ENCODE measurements at regions not wholly inside any gene's neighbourhood (a gene's known extent, or its start where the extent isn't known, plus 50 kb on each side); places are given as distances from the start of the nearest gene placed in this dataset.
A peak's percentile ranks its signal among the peaks of the same experiment; 100 is the strongest.

DNA sequence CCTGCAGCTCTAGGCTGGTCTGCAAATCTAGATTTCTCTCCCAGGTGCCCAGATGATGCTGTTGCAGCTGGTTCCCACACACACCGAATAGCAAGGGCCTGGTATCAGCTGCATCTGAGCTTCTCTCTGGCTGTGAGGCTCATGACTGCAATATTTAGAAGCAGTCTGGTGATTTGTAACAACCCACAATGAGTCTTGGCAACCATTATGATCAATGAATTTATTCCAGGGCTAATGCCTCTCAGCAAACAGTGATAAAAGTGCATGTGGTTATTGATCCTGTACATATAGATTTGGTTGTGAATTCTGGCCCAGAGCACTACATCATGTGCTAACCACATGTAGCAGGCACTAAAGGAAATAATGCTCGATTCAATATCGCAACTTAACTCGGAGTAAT lies 114.3 kb downstream of the ASCL4 start:
- ATAC-seq (no peak), DNase-seq (no peak)
- Mint-ChIP-seq H3K27ac (no peak overlapping the region), H3K4me1 (ENCODE audit: low read depth) (no peaks in the 10 kb centered on the region), H3K27me3 (peaks cover 16% of the 10 kb centered on the region), H3K36me3 (ENCODE audit: low read depth) (no peaks in the 10 kb centered on the region), H3K4me3 (no peak overlapping the region), H3K9me3 (no peaks in the 10 kb centered on the region)
- ChIA-PET CTCF (no interaction called here), POLR2A (no interaction called here)
- TF ChIP-seq CTCF (IDR thresholded peaks at IDR 0.05), result no peak
- intact Hi-C loops (cut with micrococcal nuclease), result loop anchor here (5.0 kb wide), 2 partner anchors 126 to 211 kb away; partner anchors contain the start of gene PRDM4

DNA sequence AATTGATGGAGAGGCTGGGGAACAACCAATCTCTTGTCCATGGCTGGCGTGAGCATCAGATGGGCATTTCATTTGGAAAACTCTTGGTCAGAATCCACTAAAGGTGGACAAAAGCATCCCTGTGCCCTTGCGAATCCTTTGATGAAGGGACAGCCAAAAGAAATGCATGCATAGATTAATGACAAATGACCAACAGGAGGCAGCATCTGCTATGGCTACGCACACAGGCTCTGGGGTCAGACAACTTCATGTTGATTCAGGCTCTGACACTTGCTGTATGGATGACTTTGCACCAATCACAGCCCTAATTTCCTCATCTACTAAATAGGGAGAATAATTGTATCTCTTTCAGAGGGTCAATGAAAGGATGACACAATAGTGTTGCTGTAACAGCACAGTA lies 117.5 kb downstream of the ASCL4 start:
- Mint-ChIP-seq H3K9me3 (no peaks in the 10 kb centered on the region), H3K4me3 (no peak overlapping the region), H3K4me1 (ENCODE audit: low read depth) (no peaks in the 10 kb centered on the region), H3K27me3 (peaks cover 18% of the 10 kb centered on the region), H3K36me3 (ENCODE audit: low read depth) (no peaks in the 10 kb centered on the region), H3K27ac (no peak overlapping the region)
- POLR2A ChIA-PET, result no interaction called here
- DNase-seq (peak; percentile 17), ATAC-seq (peak; percentile 37)
- intact Hi-C loops (cut with micrococcal nuclease), result no loop called here
- peak; percentile 29 for TF ChIP-seq CTCF (IDR thresholded peaks at IDR 0.05)
- CTCF ChIA-PET, result interaction anchor here (1.3 kb wide), 1 partner anchor 19 kb away, joined by 3 read pairs; no protein-coding TSS in a partner anchor

GRCh38 chr12:107894589-107894988 lies 120.1 kb downstream of the ASCL4 start:
- H3K36me3 Mint-ChIP-seq (ENCODE audit: low read depth), result no peaks in the 10 kb centered on the region
- no peak for DNase-seq
- no peaks in the 10 kb centered on the region for H3K4me1 Mint-ChIP-seq (ENCODE audit: low read depth)
- ChIA-PET POLR2A (no interaction called here), CTCF (interaction anchor here (1.3 kb wide), 1 partner anchor 9 kb away, joined by 6 read pairs; no protein-coding TSS in a partner anchor)
- peaks cover 17% of the 10 kb centered on the region for H3K27me3 Mint-ChIP-seq
- intact Hi-C loops (cut with micrococcal nuclease), result no loop called here
- H3K27ac Mint-ChIP-seq, result no peak overlapping the region
- H3K4me3 Mint-ChIP-seq, result no peak overlapping the region
- no peaks in the 10 kb centered on the region for H3K9me3 Mint-ChIP-seq
- ATAC-seq, result no peak
- no peak for TF ChIP-seq CTCF (IDR thresholded peaks at IDR 0.05)

GRCh38 chr12:107895966-107896365 lies 121.5 kb downstream of the ASCL4 start:
- ChIA-PET POLR2A (no interaction called here), CTCF (no interaction called here)
- Mint-ChIP-seq H3K27me3 (peaks cover 27% of the 10 kb centered on the region), H3K4me3 (no peak overlapping the region), H3K4me1 (ENCODE audit: low read depth) (no peaks in the 10 kb centered on the region), H3K9me3 (no peaks in the 10 kb centered on the region), H3K27ac (no peak overlapping the region), H3K36me3 (ENCODE audit: low read depth) (no peaks in the 10 kb centered on the region)
- intact Hi-C loops (cut with micrococcal nuclease), result no loop called here
- ATAC-seq (no peak), DNase-seq (no peak)
- no peak for TF ChIP-seq CTCF (IDR thresholded peaks at IDR 0.05)

GRCh38 chr12:107900588-107900987 lies 126.1 kb downstream of the ASCL4 start:
- no peak for DNase-seq
- Mint-ChIP-seq H3K27ac (no peak overlapping the region), H3K4me1 (ENCODE audit: low read depth) (peaks cover 8% of the 10 kb centered on the region), H3K36me3 (ENCODE audit: low read depth) (no peaks in the 10 kb centered on the region), H3K27me3 (peaks cover 41% of the 10 kb centered on the region), H3K9me3 (no peaks in the 10 kb centered on the region), H3K4me3 (no peak overlapping the region)
- TF ChIP-seq CTCF (IDR thresholded peaks at IDR 0.05), result no peak
- ATAC-seq, result no peak
- POLR2A ChIA-PET, result no interaction called here
- CTCF ChIA-PET, result interaction anchor here (1.0 to 1.3 kb wide), 2 partner anchors 12 to 15 kb away, joined by 3 read pairs; no protein-coding TSS in a partner anchor
- intact Hi-C loops (cut with micrococcal nuclease), result no loop called here
